ENCODE measurements at regions not wholly inside any gene's neighbourhood (a gene's known extent, or its start where the extent isn't known, plus 50 kb on each side); places are given as distances from the start of the nearest gene placed in this dataset.

DNA sequence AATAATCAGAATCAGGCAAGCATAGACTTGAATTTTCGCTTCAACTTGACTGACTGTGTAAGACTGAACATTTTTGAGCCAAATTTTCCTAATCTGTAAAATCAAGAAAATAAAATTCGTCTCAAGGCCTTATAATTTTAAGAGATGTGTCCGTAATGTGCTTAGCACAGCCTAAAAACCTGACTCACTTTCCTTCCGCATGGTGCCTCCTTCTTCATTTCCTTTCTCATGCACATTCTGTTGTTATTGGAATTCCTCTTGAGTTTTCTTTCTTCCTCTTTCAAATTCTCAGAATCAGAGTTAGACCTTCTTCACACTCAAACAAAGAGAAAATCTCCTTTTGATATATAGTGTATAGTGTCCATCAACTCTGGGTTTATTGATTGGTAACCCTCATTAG is 208.9 kb upstream of the SLIT2 start:
- in situ Hi-C loops (cut with HindIII; ENCODE audit: extremely low pct_ligation_motif_present, low pct_unique_long_range_greater_than_20kb), result no loop called here
- H4K20me1 ChIP-seq (ENCODE audit: insufficient read depth, low read length), result no peaks in the 10 kb centered on the region
- H3K27ac ChIP-seq (ENCODE audit: extremely low read length, insufficient read depth, low read length), result no peak overlapping the region
- ChIA-PET CTCF (ENCODE audit: low intra/inter-chr PET ratio, low total read pairs) (no interaction called here), POLR2A (no interaction called here)
- H3K9me3 ChIP-seq (ENCODE audit: low read length), result peaks cover 64% of the 10 kb centered on the region
- no peaks in the 10 kb centered on the region for H3K79me2 ChIP-seq (ENCODE audit: insufficient read depth, low read length)
- 15% methylated on average over 4 of the region's 4 CpGs for WGBS (ENCODE audit: low lambda C conversion rate)
- no peak overlapping the region for H3K9ac ChIP-seq (ENCODE audit: insufficient read depth, low read depth, low read length)
- no peak for DNase-seq (ENCODE audit: low spot score)
- no peak overlapping the region for H3K4me2 ChIP-seq (ENCODE audit: low read depth, low read length)
- BruUV-seq (replicated peaks), result no TSS peak
- FAIRE-seq, result no peak
- no peak overlapping the region for H2AFZ ChIP-seq (ENCODE audit: low read length)
- H3K4me1 ChIP-seq (ENCODE audit: insufficient read depth, low read length), result no peaks in the 10 kb centered on the region
- H3K36me3 ChIP-seq (replicated peaks in 1 of 2; ENCODE audit: control insufficient read depth in 1 of 2, insufficient read depth in 2 of 2, low read length in 2 of 2), result no peaks in the 10 kb centered on the region
- no peak overlapping the region for H3K4me3 ChIP-seq (replicated peaks in 1 of 3; ENCODE audit: insufficient read depth in 1 of 3, low read depth in 2 of 3, low read length in 3 of 3)
- ATAC-seq, result no peak
- no peaks in the 10 kb centered on the region for H3K27me3 ChIP-seq (ENCODE audit: control insufficient read depth in 1 of 2, insufficient read depth in 2 of 2, low read length in 2 of 2)
- intact Hi-C loops (cut with micrococcal nuclease; ENCODE audit: unreplicated experiment), result no loop called here
- TF ChIP-seq TCF7L2 (IDR thresholded peaks at IDR 0.05; ENCODE audit: low read depth, low read length) (no peak), RFXANK (CRISPR knock-in tag; IDR thresholded peaks at IDR 0.05) (no peak), CBX5 (CRISPR knock-in tag; IDR thresholded peaks at IDR 0.05; ENCODE audit: borderline replicate concordance) (no peak), ZNF350 (CRISPR knock-in tag; IDR thresholded peaks at IDR 0.05; ENCODE audit: borderline replicate concordance, low read depth) (no peak), CBX2 (IDR thresholded peaks at IDR 0.05; ENCODE audit: low read depth, low read length) (no peak), CBX2 (CRISPR knock-in tag; IDR thresholded peaks at IDR 0.05; ENCODE audit: low read depth) (no peak), HOXA7 (CRISPR knock-in tag; IDR thresholded peaks at IDR 0.05) (no peak)
- TF ChIP-seq, protein P1, sequence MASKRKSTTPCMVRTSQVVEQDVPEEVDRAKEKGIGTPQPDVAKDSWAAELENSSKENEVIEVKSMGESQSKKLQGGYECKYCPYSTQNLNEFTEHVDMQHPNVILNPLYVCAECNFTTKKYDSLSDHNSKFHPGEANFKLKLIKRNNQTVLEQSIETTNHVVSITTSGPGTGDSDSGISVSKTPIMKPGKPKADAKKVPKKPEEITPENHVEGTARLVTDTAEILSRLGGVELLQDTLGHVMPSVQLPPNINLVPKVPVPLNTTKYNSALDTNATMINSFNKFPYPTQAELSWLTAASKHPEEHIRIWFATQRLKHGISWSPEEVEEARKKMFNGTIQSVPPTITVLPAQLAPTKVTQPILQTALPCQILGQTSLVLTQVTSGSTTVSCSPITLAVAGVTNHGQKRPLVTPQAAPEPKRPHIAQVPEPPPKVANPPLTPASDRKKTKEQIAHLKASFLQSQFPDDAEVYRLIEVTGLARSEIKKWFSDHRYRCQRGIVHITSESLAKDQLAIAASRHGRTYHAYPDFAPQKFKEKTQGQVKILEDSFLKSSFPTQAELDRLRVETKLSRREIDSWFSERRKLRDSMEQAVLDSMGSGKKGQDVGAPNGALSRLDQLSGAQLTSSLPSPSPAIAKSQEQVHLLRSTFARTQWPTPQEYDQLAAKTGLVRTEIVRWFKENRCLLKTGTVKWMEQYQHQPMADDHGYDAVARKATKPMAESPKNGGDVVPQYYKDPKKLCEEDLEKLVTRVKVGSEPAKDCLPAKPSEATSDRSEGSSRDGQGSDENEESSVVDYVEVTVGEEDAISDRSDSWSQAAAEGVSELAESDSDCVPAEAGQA (IDR thresholded peaks at IDR 0.05; ENCODE audit: low read depth), result no peak
- TF ChIP-seq, protein P1 (CRISPR knock-in tag; IDR thresholded peaks at IDR 0.05; ENCODE audit: borderline replicate concordance), result no peak
- TF ChIP-seq, protein P2, sequence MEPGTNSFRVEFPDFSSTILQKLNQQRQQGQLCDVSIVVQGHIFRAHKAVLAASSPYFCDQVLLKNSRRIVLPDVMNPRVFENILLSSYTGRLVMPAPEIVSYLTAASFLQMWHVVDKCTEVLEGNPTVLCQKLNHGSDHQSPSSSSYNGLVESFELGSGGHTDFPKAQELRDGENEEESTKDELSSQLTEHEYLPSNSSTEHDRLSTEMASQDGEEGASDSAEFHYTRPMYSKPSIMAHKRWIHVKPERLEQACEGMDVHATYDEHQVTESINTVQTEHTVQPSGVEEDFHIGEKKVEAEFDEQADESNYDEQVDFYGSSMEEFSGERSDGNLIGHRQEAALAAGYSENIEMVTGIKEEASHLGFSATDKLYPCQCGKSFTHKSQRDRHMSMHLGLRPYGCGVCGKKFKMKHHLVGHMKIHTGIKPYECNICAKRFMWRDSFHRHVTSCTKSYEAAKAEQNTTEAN (CRISPR knock-in tag; conservative IDR thresholded peaks at IDR 0.05), result no peak
- TF ChIP-seq, protein P3, sequence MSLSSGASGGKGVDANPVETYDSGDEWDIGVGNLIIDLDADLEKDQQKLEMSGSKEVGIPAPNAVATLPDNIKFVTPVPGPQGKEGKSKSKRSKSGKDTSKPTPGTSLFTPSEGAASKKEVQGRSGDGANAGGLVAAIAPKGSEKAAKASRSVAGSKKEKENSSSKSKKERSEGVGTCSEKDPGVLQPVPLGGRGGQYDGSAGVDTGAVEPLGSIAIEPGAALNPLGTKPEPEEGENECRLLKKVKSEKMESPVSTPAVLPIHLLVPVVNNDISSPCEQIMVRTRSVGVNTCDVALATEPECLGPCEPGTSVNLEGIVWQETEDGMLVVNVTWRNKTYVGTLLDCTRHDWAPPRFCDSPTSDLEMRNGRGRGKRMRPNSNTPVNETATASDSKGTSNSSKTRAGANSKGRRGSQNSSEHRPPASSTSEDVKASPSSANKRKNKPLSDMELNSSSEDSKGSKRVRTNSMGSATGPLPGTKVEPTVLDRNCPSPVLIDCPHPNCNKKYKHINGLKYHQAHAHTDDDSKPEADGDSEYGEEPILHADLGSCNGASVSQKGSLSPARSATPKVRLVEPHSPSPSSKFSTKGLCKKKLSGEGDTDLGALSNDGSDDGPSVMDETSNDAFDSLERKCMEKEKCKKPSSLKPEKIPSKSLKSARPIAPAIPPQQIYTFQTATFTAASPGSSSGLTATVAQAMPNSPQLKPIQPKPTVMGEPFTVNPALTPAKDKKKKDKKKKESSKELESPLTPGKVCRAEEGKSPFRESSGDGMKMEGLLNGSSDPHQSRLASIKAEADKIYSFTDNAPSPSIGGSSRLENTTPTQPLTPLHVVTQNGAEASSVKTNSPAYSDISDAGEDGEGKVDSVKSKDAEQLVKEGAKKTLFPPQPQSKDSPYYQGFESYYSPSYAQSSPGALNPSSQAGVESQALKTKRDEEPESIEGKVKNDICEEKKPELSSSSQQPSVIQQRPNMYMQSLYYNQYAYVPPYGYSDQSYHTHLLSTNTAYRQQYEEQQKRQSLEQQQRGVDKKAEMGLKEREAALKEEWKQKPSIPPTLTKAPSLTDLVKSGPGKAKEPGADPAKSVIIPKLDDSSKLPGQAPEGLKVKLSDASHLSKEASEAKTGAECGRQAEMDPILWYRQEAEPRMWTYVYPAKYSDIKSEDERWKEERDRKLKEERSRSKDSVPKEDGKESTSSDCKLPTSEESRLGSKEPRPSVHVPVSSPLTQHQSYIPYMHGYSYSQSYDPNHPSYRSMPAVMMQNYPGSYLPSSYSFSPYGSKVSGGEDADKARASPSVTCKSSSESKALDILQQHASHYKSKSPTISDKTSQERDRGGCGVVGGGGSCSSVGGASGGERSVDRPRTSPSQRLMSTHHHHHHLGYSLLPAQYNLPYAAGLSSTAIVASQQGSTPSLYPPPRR (CRISPR knock-in tag; IDR thresholded peaks at IDR 0.05; ENCODE audit: borderline replicate concordance), result no peak
- TF ChIP-seq, protein P4, sequence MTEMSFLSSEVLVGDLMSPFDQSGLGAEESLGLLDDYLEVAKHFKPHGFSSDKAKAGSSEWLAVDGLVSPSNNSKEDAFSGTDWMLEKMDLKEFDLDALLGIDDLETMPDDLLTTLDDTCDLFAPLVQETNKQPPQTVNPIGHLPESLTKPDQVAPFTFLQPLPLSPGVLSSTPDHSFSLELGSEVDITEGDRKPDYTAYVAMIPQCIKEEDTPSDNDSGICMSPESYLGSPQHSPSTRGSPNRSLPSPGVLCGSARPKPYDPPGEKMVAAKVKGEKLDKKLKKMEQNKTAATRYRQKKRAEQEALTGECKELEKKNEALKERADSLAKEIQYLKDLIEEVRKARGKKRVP (CRISPR knock-in tag; IDR thresholded peaks at IDR 0.05), result no peak

All from HepG2 (cell line).